ENCODE measurements at regions not wholly inside any gene's neighbourhood (a gene's known extent, or its start where the extent isn't known, plus 50 kb on each side); places are given as distances from the start of the nearest gene placed in this dataset.
"Not testable (repeated sequence)": the region's sequence is repeated elsewhere in the genome, so short reads cannot be mapped to it uniquely, and the experiment has no call there.

GRCh38 chr18:44342946-44343345 lies 337.7 kb upstream of the SETBP1 start:
- in situ Hi-C loops (cut with HindIII; ENCODE audit: low pct_ligation_motif_present, low sequenced_read_pairs) = no loop called here

GRCh38 chr18:44343570-44343969 lies 337.1 kb upstream of the SETBP1 start:
- TF ChIP-seq, protein P1, sequence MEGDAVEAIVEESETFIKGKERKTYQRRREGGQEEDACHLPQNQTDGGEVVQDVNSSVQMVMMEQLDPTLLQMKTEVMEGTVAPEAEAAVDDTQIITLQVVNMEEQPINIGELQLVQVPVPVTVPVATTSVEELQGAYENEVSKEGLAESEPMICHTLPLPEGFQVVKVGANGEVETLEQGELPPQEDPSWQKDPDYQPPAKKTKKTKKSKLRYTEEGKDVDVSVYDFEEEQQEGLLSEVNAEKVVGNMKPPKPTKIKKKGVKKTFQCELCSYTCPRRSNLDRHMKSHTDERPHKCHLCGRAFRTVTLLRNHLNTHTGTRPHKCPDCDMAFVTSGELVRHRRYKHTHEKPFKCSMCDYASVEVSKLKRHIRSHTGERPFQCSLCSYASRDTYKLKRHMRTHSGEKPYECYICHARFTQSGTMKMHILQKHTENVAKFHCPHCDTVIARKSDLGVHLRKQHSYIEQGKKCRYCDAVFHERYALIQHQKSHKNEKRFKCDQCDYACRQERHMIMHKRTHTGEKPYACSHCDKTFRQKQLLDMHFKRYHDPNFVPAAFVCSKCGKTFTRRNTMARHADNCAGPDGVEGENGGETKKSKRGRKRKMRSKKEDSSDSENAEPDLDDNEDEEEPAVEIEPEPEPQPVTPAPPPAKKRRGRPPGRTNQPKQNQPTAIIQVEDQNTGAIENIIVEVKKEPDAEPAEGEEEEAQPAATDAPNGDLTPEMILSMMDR (IDR thresholded peaks at IDR 0.05; ENCODE audit: low read depth, low read length, missing control alignments) = no peak
- Histone ChIP-seq H3K36me3 (replicated peaks) (no peaks in the 10 kb centered on the region), H3K27ac (no peak overlapping the region), H3K4me3 (ENCODE audit: low read depth, low read length) (no peak overlapping the region), H3K27me3 (replicated peaks) (no peaks in the 10 kb centered on the region)
- in situ Hi-C loops (cut with HindIII; ENCODE audit: low pct_ligation_motif_present, low sequenced_read_pairs) = no loop called here
- DNase-seq = no peak

More at GRCh38 chr18:44342946-44343345, 337.7 kb upstream of the SETBP1 start:
- Histone ChIP-seq H3K27ac (no peak overlapping the region), H3K27me3 (replicated peaks) (no peaks in the 10 kb centered on the region), H3K36me3 (replicated peaks) (no peaks in the 10 kb centered on the region), H3K4me3 (ENCODE audit: low read depth, low read length) (no peak overlapping the region)
- no peak for DNase-seq
- TF ChIP-seq, protein P1 (IDR thresholded peaks at IDR 0.05; ENCODE audit: low read depth, low read length, missing control alignments) = no peak

GRCh38 chr18:44356566-44357157 lies 324.0 kb upstream of the SETBP1 start:
- Histone ChIP-seq H3K36me3 (replicated peaks) (no peaks in the 10 kb centered on the region), H3K4me3 (ENCODE audit: low read depth, low read length) (no peak overlapping the region), H3K27ac (no peak overlapping the region), H3K27me3 (replicated peaks) (no peaks in the 10 kb centered on the region)
- in situ Hi-C loops (cut with HindIII; ENCODE audit: low pct_ligation_motif_present, low sequenced_read_pairs) = no loop called here
- TF ChIP-seq, protein P1 (IDR thresholded peaks at IDR 0.05; ENCODE audit: low read depth, low read length, missing control alignments) = no peak
- no peak for DNase-seq

DNA sequence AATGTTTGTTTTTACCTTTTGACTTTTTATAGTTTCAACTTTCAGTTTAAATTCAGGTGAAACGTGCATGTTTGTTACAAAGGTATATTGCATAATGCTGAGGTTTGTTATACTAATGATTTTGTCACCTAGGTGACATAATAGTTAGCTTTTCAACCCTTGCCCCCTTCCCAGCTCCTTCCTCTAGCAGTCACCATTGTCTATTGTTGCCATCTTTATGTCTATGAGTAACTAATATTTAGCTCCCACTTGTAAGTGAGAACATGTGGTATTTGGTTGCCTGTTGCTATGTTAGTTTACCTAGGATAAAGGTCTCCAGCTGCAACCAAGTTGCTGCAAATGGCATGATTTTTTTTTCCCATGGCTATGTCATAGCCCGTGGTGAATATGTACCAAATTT lies 322.3 kb upstream of the SETBP1 start:
- H3K36me3 ChIP-seq (replicated peaks) = no peaks in the 10 kb centered on the region
- H3K4me3 ChIP-seq (ENCODE audit: low read depth, low read length) = no peak overlapping the region
- DNase-seq = no peak
- H3K27me3 ChIP-seq (replicated peaks) = no peaks in the 10 kb centered on the region
- in situ Hi-C loops (cut with HindIII; ENCODE audit: low pct_ligation_motif_present, low sequenced_read_pairs) = no loop called here
- TF ChIP-seq, protein P1 (IDR thresholded peaks at IDR 0.05; ENCODE audit: low read depth, low read length, missing control alignments) = no peak
- H3K27ac ChIP-seq = no peak overlapping the region

GRCh38 chr18:44359741-44360140 lies 320.9 kb upstream of the SETBP1 start:
- H3K4me3 ChIP-seq (ENCODE audit: low read depth, low read length) = not testable (repeated sequence)

DNA sequence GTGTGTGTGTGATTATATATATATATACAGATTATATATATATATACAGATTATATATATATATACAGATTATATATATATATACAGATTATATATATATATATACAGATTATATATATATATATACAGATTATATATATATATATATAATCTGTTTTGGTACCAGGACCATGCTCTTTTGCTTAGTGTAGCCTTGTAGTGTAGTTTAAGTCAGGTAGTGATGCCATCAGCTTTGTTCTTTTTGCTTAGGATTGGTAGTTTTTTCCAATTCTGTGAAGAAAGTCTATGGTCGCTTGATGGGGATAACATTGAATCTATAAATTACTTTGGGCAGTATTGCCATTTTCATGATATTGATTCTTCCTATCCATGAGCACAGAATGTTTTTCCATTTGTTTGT lies 318.5 kb upstream of the SETBP1 start:
- H3K27me3 ChIP-seq (replicated peaks); H3K36me3 ChIP-seq (replicated peaks); DNase-seq; H3K4me3 ChIP-seq (ENCODE audit: low read depth, low read length); in situ Hi-C loops (cut with HindIII; ENCODE audit: low pct_ligation_motif_present, low sequenced_read_pairs); H3K27ac ChIP-seq: not testable (repeated sequence)

More at GRCh38 chr18:44359741-44360140, 320.9 kb upstream of the SETBP1 start:
- H3K27me3 ChIP-seq (replicated peaks); H3K27ac ChIP-seq; DNase-seq; in situ Hi-C loops (cut with HindIII; ENCODE audit: low pct_ligation_motif_present, low sequenced_read_pairs); H3K36me3 ChIP-seq (replicated peaks): not testable (repeated sequence)

DNA sequence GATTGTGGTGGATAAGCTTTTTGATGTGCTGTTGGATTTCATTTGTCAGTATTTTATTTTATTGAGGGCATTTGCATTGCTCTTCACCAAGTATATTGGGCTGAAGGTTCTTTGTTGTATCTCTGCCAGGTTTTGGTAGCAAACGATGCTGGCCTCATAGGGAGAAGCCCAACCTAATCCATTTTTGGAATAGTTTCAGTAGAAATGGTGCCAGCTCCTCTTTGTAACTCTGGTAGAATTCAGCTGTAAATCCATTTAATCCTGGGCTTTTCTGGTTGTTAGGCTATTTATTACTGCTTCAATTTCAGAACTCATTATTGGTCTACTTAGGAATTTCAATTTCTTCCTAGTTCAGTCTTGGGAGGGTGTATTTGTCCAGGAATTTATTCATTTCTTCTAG lies 309.8 kb upstream of the SETBP1 start:
- H3K27me3 ChIP-seq (replicated peaks) = no peaks in the 10 kb centered on the region

More for the DNA sequence above, 309.8 kb upstream of the SETBP1 start:
- no peak for DNase-seq
- H3K27ac ChIP-seq = no peak overlapping the region
- no peak overlapping the region for H3K4me3 ChIP-seq (ENCODE audit: low read depth, low read length)
- TF ChIP-seq, protein P1 (IDR thresholded peaks at IDR 0.05; ENCODE audit: low read depth, low read length, missing control alignments) = no peak
- no peaks in the 10 kb centered on the region for H3K36me3 ChIP-seq (replicated peaks)
- in situ Hi-C loops (cut with HindIII; ENCODE audit: low pct_ligation_motif_present, low sequenced_read_pairs) = no loop called here

Data from brain microvascular endothelial cell (primary cell).